ENCODE measurements at regions not wholly inside any gene's neighbourhood (a gene's known extent, or its start where the extent isn't known, plus 50 kb on each side); places are given as distances from the start of the nearest gene placed in this dataset.

GRCh38 chr6:90432041-90432775 is 135.6 kb upstream of the BACH2 start:
- no peaks in the 10 kb centered on the region for H3K9me2 ChIP-seq
- CTCF ChIA-PET = interaction anchor here (0.7 kb wide), 2 partner anchors 9 to 105 kb away, joined by 3 to 4 read pairs; no protein-coding TSS in a partner anchor
- no peak overlapping the region for H3K27ac ChIP-seq (ENCODE audit: low read depth in 2 of 2, low read length in 1 of 2)
- no peak overlapping the region for H3K9ac ChIP-seq
- H3K79me2 ChIP-seq (ENCODE audit: insufficient read depth) = no peaks in the 10 kb centered on the region
- H3K9me3 ChIP-seq = peaks cover 6% of the 10 kb centered on the region; the same call in 1 of the 2 replicates
- H3F3A ChIP-seq (replicated peaks; ENCODE audit: insufficient read depth) = no peaks in the 10 kb centered on the region
- H3K27me3 ChIP-seq (ENCODE audit: insufficient read depth) = no peaks in the 10 kb centered on the region
- H3K4me1 ChIP-seq (ENCODE audit: control insufficient read depth in 1 of 2, insufficient read depth in 2 of 2, low read depth in 1 of 2, low read length in 1 of 2) = no peaks in the 10 kb centered on the region
- no peaks in the 10 kb centered on the region for H3K36me3 ChIP-seq (replicated peaks in 1 of 2; ENCODE audit: control insufficient read depth in 1 of 2, insufficient read depth in 2 of 2, low read length in 1 of 2)
- DNase-seq = no peak
- no peak overlapping the region for H3K4me2 ChIP-seq
- no peak for TF ChIP-seq RXRA (IDR thresholded peaks at IDR 0.05; ENCODE audit: borderline replicate concordance, low read depth)
- no peak for TF ChIP-seq FOSL2 (IDR thresholded peaks at IDR 0.05; ENCODE audit: borderline replicate concordance, low read depth)
- no peak for TF ChIP-seq GATA2 (CRISPR knock-in tag; IDR thresholded peaks at IDR 0.05)
- TF ChIP-seq MAX (IDR thresholded peaks at IDR 0.05; ENCODE audit: low read depth) = no peak
- TF ChIP-seq MXI1 (IDR thresholded peaks at IDR 0.05; ENCODE audit: low read depth, low read length) = no peak
- no peak overlapping the region for H2AFZ ChIP-seq (ENCODE audit: low read depth)
- POLR2A ChIA-PET = no interaction called here
- H4K20me1 ChIP-seq (ENCODE audit: insufficient read depth) = no peaks in the 10 kb centered on the region
- no peak overlapping the region for H3K4me3 ChIP-seq (ENCODE audit: low read depth in 2 of 2, low read length in 1 of 2)
- WGBS (ENCODE audit: low lambda C conversion rate) = 44% methylated on average over 3 of the region's 3 CpGs

- H3K9ac ChIP-seq = no peak overlapping the region
- ChIA-PET CTCF (interaction anchor here (0.7 kb wide), 2 partner anchors 9 to 104 kb away, joined by 3 to 4 read pairs; no protein-coding TSS in a partner anchor), POLR2A (no interaction called here)
- H3K79me2 ChIP-seq (ENCODE audit: insufficient read depth) = no peaks in the 10 kb centered on the region
- no peak overlapping the region for H3K27ac ChIP-seq (ENCODE audit: low read depth in 2 of 2, low read length in 1 of 2)
- no peak overlapping the region for H3K4me3 ChIP-seq (ENCODE audit: low read depth in 2 of 2, low read length in 1 of 2)
- no peak for TF ChIP-seq PBX3 (IDR thresholded peaks at IDR 0.05)
- no peak for TF ChIP-seq FOSL2 (IDR thresholded peaks at IDR 0.05; ENCODE audit: borderline replicate concordance, low read depth)
- TF ChIP-seq JUND (IDR thresholded peaks at IDR 0.05) = no peak
- TF ChIP-seq EZH2phosphoT487 (IDR thresholded peaks at IDR 0.05; ENCODE audit: borderline replicate concordance, low read depth) = no peak
- TF ChIP-seq SIN3A (IDR thresholded peaks at IDR 0.05; ENCODE audit: borderline replicate concordance, low read depth, low read length) = no peak
- no peak for TF ChIP-seq EP300 (IDR thresholded peaks at IDR 0.05; ENCODE audit: borderline replicate concordance in 1 of 2, low read depth in 1 of 2, low read length in 1 of 2)
- TF ChIP-seq USF2 (IDR thresholded peaks at IDR 0.05; ENCODE audit: borderline replicate concordance, low read depth, low read length) = no peak
- H3K9me2 ChIP-seq = no peaks in the 10 kb centered on the region
- no peaks in the 10 kb centered on the region for H3K4me1 ChIP-seq (ENCODE audit: control insufficient read depth in 1 of 2, insufficient read depth in 2 of 2, low read depth in 1 of 2, low read length in 1 of 2)
- H4K20me1 ChIP-seq (ENCODE audit: insufficient read depth) = no peaks in the 10 kb centered on the region
- H3F3A ChIP-seq (replicated peaks; ENCODE audit: insufficient read depth) = no peaks in the 10 kb centered on the region
- H3K27me3 ChIP-seq (ENCODE audit: insufficient read depth) = no peaks in the 10 kb centered on the region
- H2AFZ ChIP-seq (ENCODE audit: low read depth) = no peak overlapping the region
- no peak for DNase-seq
- H3K36me3 ChIP-seq (replicated peaks in 1 of 2; ENCODE audit: control insufficient read depth in 1 of 2, insufficient read depth in 2 of 2, low read length in 1 of 2) = no peaks in the 10 kb centered on the region
- H3K4me2 ChIP-seq = no peak overlapping the region
- H3K9me3 ChIP-seq = peaks cover 6% of the 10 kb centered on the region; the same call in 1 of the 2 replicates
These were observed 134.9 kb upstream of the BACH2 start for GRCh38 chr6:90431576-90431975.
